ENCODE measurements at regions not wholly inside any gene's neighbourhood (a gene's known extent, or its start where the extent isn't known, plus 50 kb on each side); places are given as distances from the start of the nearest gene placed in this dataset.

DNA sequence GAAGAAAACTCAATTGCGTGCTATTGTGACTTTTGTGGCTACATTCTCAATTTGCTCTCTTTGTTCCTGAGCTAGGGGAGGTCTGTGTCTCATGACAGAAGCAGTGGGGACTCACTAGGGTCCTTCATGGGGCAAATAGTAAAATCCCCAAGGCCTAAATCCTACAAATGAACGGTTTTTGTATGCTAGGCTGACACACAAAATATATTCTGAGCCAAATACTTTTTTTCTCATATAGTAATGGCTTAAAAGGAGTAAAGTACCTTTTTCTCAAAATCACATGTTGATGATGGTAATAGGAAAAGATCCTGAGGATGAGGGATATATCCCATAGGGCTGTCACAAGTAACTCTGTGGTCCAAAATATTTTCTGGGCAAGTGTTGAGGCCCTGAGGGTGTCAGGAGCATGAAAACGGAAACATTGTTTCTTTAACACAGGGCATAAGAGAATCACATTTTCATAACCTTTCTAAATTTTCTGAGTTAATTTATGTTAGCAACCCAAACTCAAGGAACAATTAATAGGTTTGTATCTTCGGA lies 77.5 kb upstream of the CNTNAP4 start:
- BruUV-seq (replicated peaks): no TSS peak
- no peak for ATAC-seq (ENCODE audit: low read depth)

More for the DNA sequence above, 77.5 kb upstream of the CNTNAP4 start:
- no CpG with 5 or more reads among the region's 4 CpGs for WGBS, 2 experiments (ENCODE audit: extremely low coverage in 2 of 2, insufficient read length in 1 of 2)
- no peaks in the 10 kb centered on the region for H3K4me1 ChIP-seq (ENCODE audit: control insufficient read depth, insufficient read depth, low read length)
- no peak overlapping the region for H3K18ac ChIP-seq (ENCODE audit: low read depth, low read length)
- no peak overlapping the region for H3K27ac ChIP-seq (ENCODE audit: insufficient read depth, low read length)
- no peak overlapping the region for H2AFZ ChIP-seq (replicated peaks; ENCODE audit: low read length, poor library complexity)
- H2BK120ac ChIP-seq (ENCODE audit: low read depth, low read length): no peak overlapping the region
- no peaks in the 10 kb centered on the region for H3K27me3 ChIP-seq (ENCODE audit: control insufficient read depth, insufficient read depth, low read length)
- TF ChIP-seq BHLHE40 (IDR thresholded peaks at IDR 0.05; ENCODE audit: low read depth, low read length) (no peak), POLR2A (IDR thresholded peaks at IDR 0.05; ENCODE audit: low read depth, low read length) (no peak), RFX5 (IDR thresholded peaks at IDR 0.05; ENCODE audit: low read depth, low read length) (no peak), FOS (IDR thresholded peaks at IDR 0.05; ENCODE audit: low read depth, low read length) (no peak), RAD21 (IDR thresholded peaks at IDR 0.05; ENCODE audit: low read length) (no peak), NFE2L2 (IDR thresholded peaks at IDR 0.05; ENCODE audit: low read depth, low read length) (no peak), CEBPB (IDR thresholded peaks at IDR 0.05; ENCODE audit: low read depth, low read length) (no peak), CHD1 (IDR thresholded peaks at IDR 0.05; ENCODE audit: low read depth, low read length) (no peak), MAFK (IDR thresholded peaks at IDR 0.05; ENCODE audit: low read depth, low read length) (no peak), SMC3 (IDR thresholded peaks at IDR 0.05; ENCODE audit: low read depth, low read length) (no peak), RCOR1 (IDR thresholded peaks at IDR 0.05; ENCODE audit: insufficient replicate concordance, low read length) (no peak), MAZ (IDR thresholded peaks at IDR 0.05; ENCODE audit: borderline replicate concordance, low read depth, low read length) (no peak), MXI1 (IDR thresholded peaks at IDR 0.05; ENCODE audit: borderline replicate concordance, low read depth, low read length) (no peak)
- TF ChIP-seq, protein P1, sequence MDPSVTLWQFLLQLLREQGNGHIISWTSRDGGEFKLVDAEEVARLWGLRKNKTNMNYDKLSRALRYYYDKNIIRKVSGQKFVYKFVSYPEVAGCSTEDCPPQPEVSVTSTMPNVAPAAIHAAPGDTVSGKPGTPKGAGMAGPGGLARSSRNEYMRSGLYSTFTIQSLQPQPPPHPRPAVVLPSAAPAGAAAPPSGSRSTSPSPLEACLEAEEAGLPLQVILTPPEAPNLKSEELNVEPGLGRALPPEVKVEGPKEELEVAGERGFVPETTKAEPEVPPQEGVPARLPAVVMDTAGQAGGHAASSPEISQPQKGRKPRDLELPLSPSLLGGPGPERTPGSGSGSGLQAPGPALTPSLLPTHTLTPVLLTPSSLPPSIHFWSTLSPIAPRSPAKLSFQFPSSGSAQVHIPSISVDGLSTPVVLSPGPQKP (IDR thresholded peaks at IDR 0.05; ENCODE audit: borderline replicate concordance, low read depth, low read length): no peak
- TF ChIP-seq, protein P2, sequence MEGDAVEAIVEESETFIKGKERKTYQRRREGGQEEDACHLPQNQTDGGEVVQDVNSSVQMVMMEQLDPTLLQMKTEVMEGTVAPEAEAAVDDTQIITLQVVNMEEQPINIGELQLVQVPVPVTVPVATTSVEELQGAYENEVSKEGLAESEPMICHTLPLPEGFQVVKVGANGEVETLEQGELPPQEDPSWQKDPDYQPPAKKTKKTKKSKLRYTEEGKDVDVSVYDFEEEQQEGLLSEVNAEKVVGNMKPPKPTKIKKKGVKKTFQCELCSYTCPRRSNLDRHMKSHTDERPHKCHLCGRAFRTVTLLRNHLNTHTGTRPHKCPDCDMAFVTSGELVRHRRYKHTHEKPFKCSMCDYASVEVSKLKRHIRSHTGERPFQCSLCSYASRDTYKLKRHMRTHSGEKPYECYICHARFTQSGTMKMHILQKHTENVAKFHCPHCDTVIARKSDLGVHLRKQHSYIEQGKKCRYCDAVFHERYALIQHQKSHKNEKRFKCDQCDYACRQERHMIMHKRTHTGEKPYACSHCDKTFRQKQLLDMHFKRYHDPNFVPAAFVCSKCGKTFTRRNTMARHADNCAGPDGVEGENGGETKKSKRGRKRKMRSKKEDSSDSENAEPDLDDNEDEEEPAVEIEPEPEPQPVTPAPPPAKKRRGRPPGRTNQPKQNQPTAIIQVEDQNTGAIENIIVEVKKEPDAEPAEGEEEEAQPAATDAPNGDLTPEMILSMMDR (conservative IDR thresholded peaks at IDR 0.05; ENCODE audit: low read depth, low read length): no peak
- TF ChIP-seq, protein P3, sequence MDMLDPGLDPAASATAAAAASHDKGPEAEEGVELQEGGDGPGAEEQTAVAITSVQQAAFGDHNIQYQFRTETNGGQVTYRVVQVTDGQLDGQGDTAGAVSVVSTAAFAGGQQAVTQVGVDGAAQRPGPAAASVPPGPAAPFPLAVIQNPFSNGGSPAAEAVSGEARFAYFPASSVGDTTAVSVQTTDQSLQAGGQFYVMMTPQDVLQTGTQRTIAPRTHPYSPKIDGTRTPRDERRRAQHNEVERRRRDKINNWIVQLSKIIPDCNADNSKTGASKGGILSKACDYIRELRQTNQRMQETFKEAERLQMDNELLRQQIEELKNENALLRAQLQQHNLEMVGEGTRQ (IDR thresholded peaks at IDR 0.05; ENCODE audit: low read depth, low read length): no peak
- H3K23ac ChIP-seq (ENCODE audit: low read depth, low read length): no peak overlapping the region
- H2BK5ac ChIP-seq (ENCODE audit: low read depth, low read length, poor library complexity, severe bottlenecking): no peak overlapping the region
- no peak overlapping the region for H2BK15ac ChIP-seq (ENCODE audit: low read depth, low read length)
- H4K91ac ChIP-seq (ENCODE audit: insufficient read depth, low read depth, low read length): no peak overlapping the region
- peaks cover 5% of the 10 kb centered on the region; the same call in 1 of the 2 replicates for H3K9me3 ChIP-seq (ENCODE audit: control insufficient read depth, insufficient read depth, low read length)
- H3K4me3 ChIP-seq (ENCODE audit: insufficient read depth, low read depth, low read length): no peak overlapping the region
- no peak overlapping the region for H3K56ac ChIP-seq (ENCODE audit: extremely low read depth, insufficient read depth, low read length)
- no peak overlapping the region for H4K8ac ChIP-seq (ENCODE audit: low read depth in 2 of 2, low read length in 2 of 2)
- in situ Hi-C loops (cut with MboI; ENCODE audit: low sequenced_read_pairs): no loop called here
- H2BK20ac ChIP-seq (ENCODE audit: low read depth, low read length): no peak overlapping the region
- DNase-seq: no peak
- no peak overlapping the region for H3K9ac ChIP-seq (ENCODE audit: low read depth, low read length)
- H4K5ac ChIP-seq (ENCODE audit: low read depth, low read length): no peak overlapping the region
- POLR2A ChIA-PET (ENCODE audit: unreplicated experiment): no interaction called here
- H2AK9ac ChIP-seq (replicated peaks; ENCODE audit: low read depth, low read length, poor library complexity): no peak overlapping the region
- no peaks in the 10 kb centered on the region for H3K36me3 ChIP-seq (ENCODE audit: control insufficient read depth, insufficient read depth, low read length)
- no peaks in the 10 kb centered on the region for H3K79me1 ChIP-seq (ENCODE audit: low read depth in 1 of 2, low read length in 2 of 2)
- H3K9me1 ChIP-seq (ENCODE audit: insufficient read depth, low read length): no peaks in the 10 kb centered on the region
- H3K4ac ChIP-seq (ENCODE audit: low read depth, low read length): no peak overlapping the region
- CTCF ChIA-PET: no interaction called here
- H3K14ac ChIP-seq (replicated peaks; ENCODE audit: low read depth, low read length): no peak overlapping the region
- intact Hi-C loops (cut with micrococcal nuclease): no loop called here
- H3K4me2 ChIP-seq (ENCODE audit: low read depth, low read length): no peak overlapping the region
- dilution Hi-C loops (cut with HindIII; ENCODE audit: low sequenced_read_pairs, unreplicated experiment): no loop called here
- H4K20me1 ChIP-seq (ENCODE audit: insufficient read depth, low read length): no peaks in the 10 kb centered on the region
- no peak overlapping the region for H2AK5ac ChIP-seq (ENCODE audit: low read depth, low read length)

Measured in IMR-90 (cell line).